ENCODE measurements at regions not wholly inside any gene's neighbourhood (a gene's known extent, or its start where the extent isn't known, plus 50 kb on each side); places are given as distances from the start of the nearest gene placed in this dataset.

DNA sequence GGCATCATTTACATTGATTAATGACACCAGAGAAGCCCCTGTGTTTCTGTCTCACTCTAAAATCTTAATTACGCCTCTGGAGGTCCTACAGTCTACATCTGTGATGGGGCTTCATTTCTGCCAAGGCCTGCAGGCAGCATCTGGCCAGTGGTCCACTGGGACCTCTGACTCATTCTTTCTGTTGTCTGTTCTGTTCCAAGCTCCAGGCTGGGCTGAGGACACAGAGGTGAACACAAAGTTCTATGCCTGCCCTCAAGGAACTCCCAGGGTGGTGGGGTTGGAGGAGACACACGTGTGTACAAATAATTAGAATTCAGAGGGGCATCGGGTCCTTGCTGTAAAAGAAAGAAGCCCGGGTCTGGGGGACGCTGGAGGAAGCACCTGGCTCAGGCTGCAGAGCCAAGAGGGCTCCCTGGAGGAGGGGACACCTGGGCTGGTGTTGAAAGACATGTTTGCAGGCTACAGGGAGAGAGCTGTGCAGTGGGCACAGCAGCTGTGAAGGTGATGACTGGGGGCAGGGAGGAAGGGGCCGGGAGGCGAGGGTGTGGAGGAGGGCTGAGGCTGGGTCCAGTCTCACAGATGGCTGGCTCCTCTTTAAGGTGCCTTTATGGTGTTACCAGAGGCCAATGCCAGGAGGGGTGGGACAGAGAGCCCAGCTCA lies 103.3 kb upstream of the PRR23E start:
- no peak for DNase-seq (ENCODE audit: low read depth)

- DNase-seq (ENCODE audit: low read depth): no peak
Measured at GRCh38 chr3:127090218-127091160, 102.4 kb upstream of the PRR23E start.

GRCh38 chr3:127091376-127091775 lies 101.6 kb upstream of the PRR23E start:
- DNase-seq (ENCODE audit: low read depth): no peak

DNA sequence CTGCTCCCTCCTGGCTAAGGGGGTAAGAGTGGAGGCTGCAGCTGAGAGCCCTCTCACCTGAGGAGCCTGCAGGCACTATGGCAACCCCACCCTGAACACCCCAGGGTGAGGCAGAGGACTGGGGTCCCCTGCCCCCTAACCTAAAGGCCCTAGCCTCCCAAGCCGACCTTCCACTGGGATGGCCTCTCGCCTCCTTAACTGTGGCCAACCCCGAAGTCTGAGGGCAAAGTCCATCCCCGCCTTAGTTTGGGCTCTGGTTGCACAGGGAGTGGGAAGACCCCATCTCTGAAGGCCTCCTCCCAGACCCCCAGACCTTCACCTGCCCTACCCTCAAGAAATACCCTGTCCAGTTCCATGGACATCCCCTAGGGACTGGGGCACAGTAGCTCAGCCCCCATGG lies 100.6 kb upstream of the PRR23E start:
- no peak for DNase-seq (ENCODE audit: low read depth)

GRCh38 chr3:127092776-127093175 lies 100.2 kb upstream of the PRR23E start:
- DNase-seq (ENCODE audit: low read depth): no peak

- no peak for DNase-seq (ENCODE audit: low read depth)
Measured at GRCh38 chr3:127093312-127093711, 99.6 kb upstream of the PRR23E start.

DNA sequence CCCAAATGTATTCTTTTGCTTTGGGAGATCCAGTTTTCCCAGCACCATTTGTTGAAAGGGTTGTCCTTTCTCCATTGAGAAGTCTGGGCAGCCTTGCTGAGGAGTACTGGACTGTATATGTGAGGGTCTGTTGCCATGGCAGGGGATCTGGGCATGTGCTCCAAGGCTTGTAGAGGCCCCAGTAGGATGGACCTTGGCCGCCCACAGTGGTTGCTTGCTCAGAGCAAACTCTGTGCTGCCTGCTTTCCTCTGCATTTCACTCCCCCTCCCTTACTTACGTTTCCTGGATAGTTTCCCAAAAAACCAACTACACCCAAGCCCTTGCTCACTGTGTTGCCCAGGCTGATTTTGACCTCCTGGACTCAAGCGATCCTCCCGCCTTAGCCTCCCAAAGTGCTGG lies 97.2 kb upstream of the PRR23E start:
- no peak for DNase-seq (ENCODE audit: low read depth)

GRCh38 chr3:127096256-127097071 lies 96.5 kb upstream of the PRR23E start:
- DNase-seq (ENCODE audit: low read depth): no peak

GRCh38 chr3:127097072-127097405 lies 95.9 kb upstream of the PRR23E start:
- DNase-seq (ENCODE audit: low read depth): no peak

DNA sequence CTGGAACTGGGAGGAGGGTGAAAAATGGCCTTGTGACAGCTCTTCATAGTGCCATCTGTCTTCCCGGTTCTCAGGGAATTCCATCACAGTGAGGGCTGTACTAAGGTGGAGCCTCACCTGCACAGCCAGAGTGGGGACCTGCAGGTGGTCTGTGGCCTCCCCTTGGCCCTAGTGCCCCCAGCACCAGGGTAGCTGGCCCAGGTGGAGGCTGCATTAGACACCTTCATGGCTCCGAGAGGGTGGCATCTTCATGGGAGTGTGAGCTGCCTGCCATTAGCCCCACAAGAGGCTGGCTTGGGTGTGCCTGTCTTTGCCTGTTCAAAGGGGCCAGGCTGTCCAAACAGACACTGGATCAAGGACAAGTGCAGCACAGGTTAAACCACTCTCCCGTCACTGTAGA lies 95.5 kb upstream of the PRR23E start:
- DNase-seq (ENCODE audit: low read depth): no peak

GRCh38 chr3:127099982-127100381 lies 92.9 kb upstream of the PRR23E start:
- no peak for DNase-seq (ENCODE audit: low read depth)

DNA sequence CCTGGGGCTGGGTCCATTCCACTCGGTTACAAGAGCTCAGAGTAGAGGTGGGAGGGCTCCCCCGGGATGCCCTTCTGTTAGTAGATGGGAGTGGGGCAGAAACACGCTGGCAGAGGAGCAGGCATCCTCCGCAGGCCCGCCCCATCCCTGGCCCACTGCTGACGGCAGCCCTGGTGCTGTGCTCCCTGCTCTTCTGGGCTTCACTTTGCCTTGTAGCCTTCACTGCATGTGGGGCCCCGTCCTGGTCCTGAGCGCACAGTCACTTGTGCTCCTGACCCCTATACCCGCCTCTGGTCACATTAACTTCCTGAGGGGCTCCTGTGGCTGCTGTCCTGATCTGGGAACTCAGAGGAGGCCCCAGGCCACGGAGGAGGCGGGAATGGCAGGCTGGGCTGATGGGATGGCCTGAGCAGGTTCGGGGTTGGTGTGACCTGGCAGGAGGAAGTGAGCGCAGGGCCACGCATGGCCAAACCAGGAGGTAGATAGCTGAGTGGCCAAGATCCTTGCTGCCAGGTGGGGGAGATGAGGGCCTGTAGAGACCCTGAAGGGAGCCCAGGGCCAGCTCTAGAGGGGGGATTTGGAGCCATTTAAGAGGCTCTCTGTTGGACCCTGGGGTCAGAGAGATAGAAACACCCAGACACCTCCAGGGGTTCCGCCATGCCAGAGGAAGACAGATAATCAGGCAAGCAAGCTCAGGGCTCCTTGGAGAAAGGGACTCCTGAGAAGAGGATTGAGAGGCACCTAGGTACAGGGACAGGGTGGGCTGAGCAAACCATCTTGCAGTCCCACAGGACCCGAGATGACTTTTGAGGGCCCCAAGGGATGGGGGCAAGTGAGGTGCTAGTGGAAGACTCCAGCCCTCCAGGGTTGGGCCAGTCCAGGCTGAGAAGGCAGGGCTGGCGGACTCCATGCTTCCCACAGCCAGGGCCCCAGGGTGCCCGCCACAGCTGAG lies 92.2 kb upstream of the PRR23E start:
- no peak for DNase-seq (ENCODE audit: low read depth)

DNA sequence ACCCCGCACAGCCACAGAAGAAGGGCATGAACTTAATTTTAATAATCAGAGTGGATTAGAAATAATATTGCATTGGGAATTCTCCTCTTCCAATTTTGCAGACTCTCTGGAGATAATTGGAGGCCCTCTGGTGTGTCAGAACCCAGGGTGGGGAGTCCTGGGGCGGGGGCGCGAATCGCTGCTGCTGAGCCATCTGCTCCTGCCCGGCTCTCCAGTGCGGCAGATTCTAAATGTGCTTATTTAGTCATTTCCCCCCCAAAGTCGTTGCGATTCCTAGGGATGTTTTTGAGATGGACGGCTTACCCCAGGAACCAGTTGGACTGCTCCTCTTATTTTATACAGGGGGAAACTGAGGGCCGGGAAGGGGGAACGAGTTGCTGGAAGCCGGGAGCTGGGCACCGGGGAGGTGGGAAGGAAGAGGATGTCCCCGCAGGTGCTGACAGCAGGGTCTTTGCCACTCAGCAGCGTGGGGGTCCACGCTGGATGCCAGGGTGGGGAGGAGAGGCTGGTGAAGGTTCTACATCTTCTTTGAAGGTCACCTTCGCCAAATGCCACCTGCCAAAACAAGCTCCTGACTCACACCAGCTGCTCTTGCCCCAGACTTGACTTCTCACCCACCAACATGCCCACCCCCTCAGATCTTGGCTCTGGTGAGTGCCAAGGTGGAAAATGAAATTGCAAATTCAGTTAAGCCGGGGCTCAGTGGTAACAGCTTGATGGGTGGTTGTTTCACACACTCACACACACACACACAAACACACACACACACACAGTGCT lies 91.3 kb upstream of the PRR23E start:
- DNase-seq (ENCODE audit: low read depth): no peak

DNA sequence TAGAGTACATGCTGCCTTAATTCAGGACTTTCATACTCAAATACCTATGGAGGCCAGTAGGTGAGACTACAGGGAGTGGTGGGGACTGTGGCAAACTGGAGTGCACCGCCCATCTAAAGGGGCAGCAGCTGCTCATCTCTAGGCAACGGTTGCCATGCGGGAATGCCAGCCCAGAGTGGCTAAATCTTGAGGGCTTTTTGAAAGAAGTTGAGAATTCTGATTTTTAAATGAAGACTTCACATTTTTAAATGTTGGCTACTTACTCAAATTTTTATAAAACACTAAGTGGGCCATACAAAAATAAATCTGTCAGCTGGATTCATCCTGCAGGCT lies 90.8 kb upstream of the PRR23E start:
- DNase-seq (ENCODE audit: low read depth): no peak

- DNase-seq (ENCODE audit: low read depth): no peak
Measured at GRCh38 chr3:127102587-127102986, 90.3 kb upstream of the PRR23E start.

- DNase-seq (ENCODE audit: low read depth): no peak
Measured at GRCh38 chr3:127103080-127103479, 89.9 kb upstream of the PRR23E start.

GRCh38 chr3:127104586-127104985 lies 88.3 kb upstream of the PRR23E start:
- no peak for DNase-seq (ENCODE audit: low read depth)

DNA sequence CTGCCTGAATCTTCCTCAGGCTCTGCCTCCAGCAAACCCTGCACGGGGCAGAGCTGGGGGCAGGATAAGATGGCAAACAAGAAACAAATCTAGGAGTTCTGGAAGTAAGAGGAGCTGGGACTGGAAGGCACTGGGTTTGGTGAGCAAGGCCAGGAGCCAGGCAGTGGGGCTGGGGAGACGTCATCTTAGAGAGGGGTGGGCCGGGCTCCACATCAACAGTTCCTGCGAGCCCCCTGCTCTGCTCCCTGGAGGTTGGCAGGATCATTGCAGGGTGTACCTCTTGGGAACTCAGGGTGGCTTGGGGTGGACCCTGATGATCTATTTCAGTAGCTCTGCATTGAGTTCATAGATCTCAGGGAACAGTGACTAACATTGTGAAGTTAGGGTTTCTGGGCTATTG lies 87.3 kb upstream of the PRR23E start:
- DNase-seq (ENCODE audit: low read depth): no peak

DNA sequence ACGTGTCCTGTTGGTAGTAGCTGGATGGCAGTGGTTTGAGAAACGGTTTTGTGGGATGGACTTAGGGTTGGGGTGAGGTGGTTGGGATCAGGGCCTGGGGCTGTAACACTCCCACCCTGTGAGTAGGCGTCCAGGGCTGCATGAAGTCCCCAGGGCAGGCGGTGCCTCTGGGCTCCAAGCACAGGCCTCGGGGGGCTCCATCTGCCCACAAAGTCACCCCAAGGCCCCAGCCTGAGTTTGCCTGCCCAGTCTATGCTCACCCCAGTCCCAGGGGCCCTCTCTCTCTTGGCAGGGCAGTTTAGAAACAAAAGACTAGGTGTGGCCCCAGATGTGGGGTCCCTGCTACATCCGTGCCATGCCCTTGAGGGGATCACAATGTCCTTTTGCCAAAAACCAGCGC lies 86.9 kb upstream of the PRR23E start:
- DNase-seq (ENCODE audit: low read depth): no peak

DNA sequence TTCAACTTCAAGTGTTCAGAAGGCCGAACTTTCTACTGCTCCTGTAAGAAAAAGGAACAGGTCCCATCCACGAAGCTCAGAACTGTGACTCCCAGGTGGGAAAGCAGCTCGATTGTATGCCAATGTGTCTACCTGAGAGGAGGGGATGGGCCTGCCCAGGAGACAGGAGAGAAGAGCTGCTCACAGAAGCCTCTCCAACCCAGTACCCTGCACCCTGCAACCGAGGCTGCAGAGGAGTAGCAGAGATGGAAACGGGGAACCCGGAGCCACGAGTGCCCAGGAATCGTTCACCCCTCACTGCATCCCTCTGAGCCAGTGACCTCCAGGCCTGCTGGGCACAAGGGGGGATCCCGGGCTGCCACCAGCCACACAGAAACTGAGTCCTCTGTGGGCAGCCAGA lies 86.5 kb upstream of the PRR23E start:
- no peak for DNase-seq (ENCODE audit: low read depth)

DNA sequence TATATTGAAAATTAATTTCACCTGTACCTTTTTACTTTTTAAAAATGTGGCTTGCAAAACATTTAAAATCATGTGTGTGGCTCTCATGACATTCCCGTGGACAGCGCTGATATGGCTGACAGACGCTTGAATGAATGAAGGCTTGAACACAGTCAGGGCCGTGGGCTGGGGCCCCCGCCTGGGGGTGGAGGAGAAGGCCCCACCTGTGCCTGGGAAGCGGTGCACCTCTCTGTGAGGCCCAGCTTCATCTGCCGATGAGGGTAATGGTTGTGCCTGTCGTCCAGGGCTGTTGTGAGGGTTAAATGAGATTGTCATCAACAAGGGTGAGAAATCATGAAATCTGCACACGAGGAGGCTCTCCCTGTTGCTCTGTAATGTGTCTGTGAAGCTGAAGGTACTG lies 85.9 kb upstream of the PRR23E start:
- no peak for DNase-seq (ENCODE audit: low read depth)
